Mesenchymal stem cell (in vitro differentiated cells and primary cell): ENCODE measurements at regions not wholly inside any gene's neighbourhood (a gene's known extent, or its start where the extent isn't known, plus 50 kb on each side); places are given as distances from the start of the nearest gene placed in this dataset.

Source experiments
- DNase-seq: peaks from one replicate; pipeline ENCODE4 v3.0.0-alpha.2; 2013
- H2AFZ ChIP-seq: one replicate; pipeline ENCODE4 v1.6.1; 2013; ENCODE audit warnings: low read depth, mild to moderate bottlenecking, control low read depth, inconsistent platforms, low read length, moderate library complexity
- H2AK5ac ChIP-seq: 2 replicates; pipeline ENCODE4 v1.6.1; 2013; ENCODE audit warnings: low read length, moderate library complexity, mild to moderate bottlenecking, inconsistent platforms; ENCODE audit not compliant: severe bottlenecking
- H2BK120ac ChIP-seq: one replicate; pipeline ENCODE4 v1.6.1; 2013; ENCODE audit warnings: low read depth, mild to moderate bottlenecking, inconsistent platforms, low read length, moderate library complexity
- H2BK12ac ChIP-seq, 2 experiments: one replicate each; pipeline ENCODE4 v1.6.1; 2013; ENCODE audit warnings: inconsistent platforms in 2 of 2, low read length in 2 of 2, mild to moderate bottlenecking in 2 of 2, moderate library complexity in 2 of 2, control low read depth in 1 of 2
- H2BK15ac ChIP-seq: one replicate; pipeline ENCODE4 v1.6.1; 2013; ENCODE audit warnings: mild to moderate bottlenecking, low read depth, inconsistent platforms; ENCODE audit not compliant: poor library complexity, severe bottlenecking
- H2BK5ac ChIP-seq: 2 replicates; pipeline ENCODE4 v1.6.1; 2013; ENCODE audit warnings: low read depth, mild to moderate bottlenecking, low read length, control low read depth, inconsistent platforms; ENCODE audit not compliant: poor library complexity, severe bottlenecking
- H3K14ac ChIP-seq, 2 experiments: one replicate each; pipeline ENCODE4 v1.6.1; 2013; ENCODE audit warnings: inconsistent platforms in 2 of 2, low read length in 2 of 2, control low read depth in 1 of 2, mild to moderate bottlenecking in 1 of 2, moderate library complexity in 1 of 2
- H3K18ac ChIP-seq, 2 experiments: one replicate each; pipeline ENCODE4 v1.6.1; 2013; ENCODE audit warnings: inconsistent platforms in 2 of 2, low read length in 2 of 2, control low read depth in 1 of 2, low read depth in 1 of 2, mild to moderate bottlenecking in 1 of 2
- H3K23ac ChIP-seq, 2 experiments: one replicate each; pipeline ENCODE4 v1.6.1; 2013; ENCODE audit warnings: inconsistent platforms in 2 of 2, low read length in 2 of 2, mild to moderate bottlenecking in 2 of 2, moderate library complexity in 2 of 2, control low read depth in 1 of 2
- H3K27ac ChIP-seq: 2 replicates; pipeline ENCODE4 v1.5.1; 2013; ENCODE audit warnings: mild to moderate bottlenecking, moderate library complexity, low read length, control low read depth, inconsistent platforms; ENCODE audit not compliant: poor library complexity, severe bottlenecking
- H3K27me3 ChIP-seq, 2 experiments: 2 replicates each; pipeline versions ENCODE4 v1.6.1 to v1.7.0; 2013; ENCODE audit warnings: low read length in 2 of 2, mild to moderate bottlenecking in 2 of 2, moderate library complexity in 2 of 2, control low read depth in 1 of 2, inconsistent platforms in 1 of 2; ENCODE audit not compliant: control insufficient read depth in 1 of 2, insufficient read depth in 1 of 2
- H3K36me3 ChIP-seq, 2 experiments: 2 replicates each; pipeline versions ENCODE4 v1.6.1 to v1.7.0; 2013; ENCODE audit warnings: low read length in 2 of 2, control low read depth in 1 of 2, inconsistent platforms in 1 of 2, low read depth in 1 of 2, mild to moderate bottlenecking in 1 of 2; ENCODE audit not compliant: insufficient read depth in 2 of 2, control insufficient read depth in 1 of 2
- H3K4ac ChIP-seq, 2 experiments: one replicate each; pipeline ENCODE4 v1.6.1; 2013; ENCODE audit warnings: inconsistent platforms in 2 of 2, low read length in 2 of 2, mild to moderate bottlenecking in 2 of 2, moderate library complexity in 2 of 2, control low read depth in 1 of 2, low read depth in 1 of 2
- H3K4me1 ChIP-seq: 2 replicates; pipeline ENCODE4 v1.6.1; 2013; ENCODE audit warnings: low read depth, low read length, control low read depth; ENCODE audit not compliant: control insufficient read depth, insufficient read depth
- H3K4me2 ChIP-seq: 2 replicates; pipeline ENCODE4 v1.6.1; 2013; ENCODE audit warnings: low read length, mild to moderate bottlenecking, inconsistent platforms; ENCODE audit not compliant: poor library complexity, severe bottlenecking
- H3K4me3 ChIP-seq, 2 experiments: 2 replicates each; pipeline versions ENCODE4 v1.5.1 to v1.7.0; 2013; ENCODE audit warnings: low read length in 2 of 2, mild to moderate bottlenecking in 2 of 2, control low read depth in 1 of 2, low read depth in 1 of 2; ENCODE audit not compliant: insufficient read depth in 1 of 2
- H3K79me1 ChIP-seq: replicated peaks from 2 replicates; pipeline ENCODE4 v1.6.1; 2013; ENCODE audit warnings: mild to moderate bottlenecking, control low read depth, low read length, inconsistent platforms; ENCODE audit not compliant: poor library complexity, severe bottlenecking
- H3K9ac ChIP-seq: 2 replicates; pipeline ENCODE4 v1.7.0; 2013; ENCODE audit warnings: mild to moderate bottlenecking, low read length, moderate library complexity
- H3K9me3 ChIP-seq: 2 replicates; pipeline ENCODE4 v1.7.0; 2013; ENCODE audit warnings: mild to moderate bottlenecking, low read length; ENCODE audit not compliant: control insufficient read depth
- H4K8ac ChIP-seq: one replicate; pipeline ENCODE4 v1.6.1; 2013; ENCODE audit warnings: inconsistent platforms, mild to moderate bottlenecking, low read length, moderate library complexity
- H4K91ac ChIP-seq: one replicate; pipeline ENCODE4 v1.6.1; 2013; ENCODE audit warnings: mild to moderate bottlenecking, low read length, inconsistent platforms
- WGBS: methylation state at CpG from one replicate; pipeline ENCODE4 v1.1.7; 2013; ENCODE audit warnings: mixed read lengths; 5-methylcytosine and 5-hydroxymethylcytosine counted together

- H2BK15ac ChIP-seq, result peak overlapping the region; percentile 7
- H2AK5ac ChIP-seq, result no peak overlapping the region
- no peak overlapping the region for H3K4me2 ChIP-seq
- peak overlapping the region in 1 of 2 experiments; percentile 41 for H2BK12ac ChIP-seq
- H3K27me3 ChIP-seq, result peaks cover 35 to 71% of the 10 kb centered on the region in 2 experiments
- no peak overlapping the region for H4K8ac ChIP-seq
- H3K9me3 ChIP-seq, result no peaks in the 10 kb centered on the region
- no peak overlapping the region for H2BK120ac ChIP-seq
- no peak for DNase-seq
- H3K14ac ChIP-seq, result peak overlapping the region in 1 of 2 experiments; percentile 57
- no peak overlapping the region for H3K4me3 ChIP-seq
- 95% methylated on average over 7 of the region's 11 CpGs for WGBS
- no peaks in the 10 kb centered on the region for H3K4me1 ChIP-seq
- no peak overlapping the region for H3K23ac ChIP-seq
- no peaks in the 10 kb centered on the region for H3K79me1 ChIP-seq
- H4K91ac ChIP-seq, result no peak overlapping the region
- H3K9ac ChIP-seq, result no peak overlapping the region
- H3K18ac ChIP-seq, result no peak overlapping the region
- no peak overlapping the region for H2AFZ ChIP-seq
- no peaks in the 10 kb centered on the region for H3K36me3 ChIP-seq
- no peak overlapping the region for H2BK5ac ChIP-seq
- no peak overlapping the region for H3K4ac ChIP-seq
- no peak overlapping the region for H3K27ac ChIP-seq
Measured at GRCh38 chr16:86202760-86203426, 303.9 kb downstream of the IRF8 start.

GRCh38 chr16:86203557-86204275, 304.8 kb downstream of the IRF8 start:
- no peaks in the 10 kb centered on the region for H3K36me3 ChIP-seq
- H3K27me3 ChIP-seq, result peaks cover 27 to 68% of the 10 kb centered on the region in 2 experiments
- no peak overlapping the region for H2BK5ac ChIP-seq

GRCh38 chr16:86205521-86206245, 304.6 kb upstream of the FOXF1 start:
- Histone ChIP-seq H3K79me1 (no peaks in the 10 kb centered on the region), H3K18ac (peak overlapping the region in 1 of 2 experiments; percentile 60), H2AFZ (no peak overlapping the region), H3K4ac (peak overlapping the region in 1 of 2 experiments; percentile 38), H2BK15ac (no peak overlapping the region), H4K91ac (no peak overlapping the region), H2BK120ac (no peak overlapping the region), H3K9me3 (no peaks in the 10 kb centered on the region), H3K36me3 (no peaks in the 10 kb centered on the region), H3K27ac (no peak overlapping the region), H4K8ac (no peak overlapping the region), H2BK12ac (no peak overlapping the region), H2BK5ac (no peak overlapping the region), H3K27me3 (peaks cover 7 to 65% of the 10 kb centered on the region in 2 experiments), H3K9ac (no peak overlapping the region), H3K23ac (no peak overlapping the region), H2AK5ac (no peak overlapping the region), H3K4me2 (no peak overlapping the region), H3K14ac (no peak overlapping the region), H3K4me3 (no peak overlapping the region), H3K4me1 (no peaks in the 10 kb centered on the region)
- WGBS, result 65% methylated on average over 14 of the region's 16 CpGs
- no peak for DNase-seq

More at GRCh38 chr16:86203557-86204275, 304.8 kb downstream of the IRF8 start:
- peak overlapping the region; percentile 7 for H2BK15ac ChIP-seq
- H3K27ac ChIP-seq, result no peak overlapping the region
- H3K4ac ChIP-seq, result peak overlapping the region in 1 of 2 experiments; percentile 27
- H3K4me2 ChIP-seq, result no peak overlapping the region
- peak overlapping the region; percentile 12 for H4K8ac ChIP-seq
- peak overlapping the region in 1 of 2 experiments; percentile 77 for H3K14ac ChIP-seq
- no peak for DNase-seq
- H2AK5ac ChIP-seq, result no peak overlapping the region
- peak overlapping the region in 1 of 2 experiments; percentile 72 for H3K18ac ChIP-seq
- H3K9ac ChIP-seq, result no peak overlapping the region
- no peaks in the 10 kb centered on the region for H3K79me1 ChIP-seq
- H3K23ac ChIP-seq, result peak overlapping the region in 1 of 2 experiments; percentile 20
- H2AFZ ChIP-seq, result no peak overlapping the region
- 93% methylated on average over 15 of the region's 19 CpGs for WGBS
- no peak overlapping the region for H3K4me3 ChIP-seq
- peak overlapping the region; percentile 41 to 54 for H2BK12ac ChIP-seq
- H2BK120ac ChIP-seq, result no peak overlapping the region
- H3K9me3 ChIP-seq, result no peaks in the 10 kb centered on the region
- no peaks in the 10 kb centered on the region for H3K4me1 ChIP-seq
- peak overlapping the region; percentile 67 for H4K91ac ChIP-seq

GRCh38 chr16:86207350-86207749, 303.0 kb upstream of the FOXF1 start:
- no peak overlapping the region for H2BK15ac ChIP-seq
- 76% methylated on average over 5 of the region's 5 CpGs for WGBS
- no peak overlapping the region for H2BK120ac ChIP-seq
- H3K23ac ChIP-seq, result no peak overlapping the region
- no peaks in the 10 kb centered on the region for H3K4me1 ChIP-seq
- no peak overlapping the region for H3K4me3 ChIP-seq
- H2AK5ac ChIP-seq, result no peak overlapping the region
- no peak overlapping the region for H2BK12ac ChIP-seq
- H3K27me3 ChIP-seq, result peaks cover under 1 to 54% of the 10 kb centered on the region in 2 experiments
- no peak overlapping the region for H4K91ac ChIP-seq
- H3K18ac ChIP-seq, result no peak overlapping the region
- H4K8ac ChIP-seq, result no peak overlapping the region
- no peak overlapping the region for H3K27ac ChIP-seq
- H3K9me3 ChIP-seq, result no peaks in the 10 kb centered on the region
- no peaks in the 10 kb centered on the region for H3K79me1 ChIP-seq
- DNase-seq, result no peak
- H2AFZ ChIP-seq, result no peak overlapping the region
- peak overlapping the region in 1 of 2 experiments; percentile 24 for H3K4ac ChIP-seq
- no peak overlapping the region for H3K9ac ChIP-seq
- H3K14ac ChIP-seq, result peak overlapping the region in 1 of 2 experiments; percentile 11
- no peaks in the 10 kb centered on the region for H3K36me3 ChIP-seq
- no peak overlapping the region for H2BK5ac ChIP-seq
- no peak overlapping the region for H3K4me2 ChIP-seq
